Skeletal muscle cell (primary cell): ENCODE measurements at regions not wholly inside any gene's neighbourhood (a gene's known extent, or its start where the extent isn't known, plus 50 kb on each side); places are given as distances from the start of the nearest gene placed in this dataset.
"Not testable (repeated sequence)": the region's sequence is repeated elsewhere in the genome, so short reads cannot be mapped to it uniquely, and the experiment has no call there.

Experiments
- DNase-seq: peaks from one replicate; pipeline ENCODE4 v3.0.0-alpha.2; 2010; ENCODE audit warnings: low read depth
- H3K4me3 ChIP-seq: 2 replicates; pipeline ENCODE4 v1.5.1; 2011; ENCODE audit warnings: low read depth, mild to moderate bottlenecking, control low read depth, low read length, moderate library complexity

DNA sequence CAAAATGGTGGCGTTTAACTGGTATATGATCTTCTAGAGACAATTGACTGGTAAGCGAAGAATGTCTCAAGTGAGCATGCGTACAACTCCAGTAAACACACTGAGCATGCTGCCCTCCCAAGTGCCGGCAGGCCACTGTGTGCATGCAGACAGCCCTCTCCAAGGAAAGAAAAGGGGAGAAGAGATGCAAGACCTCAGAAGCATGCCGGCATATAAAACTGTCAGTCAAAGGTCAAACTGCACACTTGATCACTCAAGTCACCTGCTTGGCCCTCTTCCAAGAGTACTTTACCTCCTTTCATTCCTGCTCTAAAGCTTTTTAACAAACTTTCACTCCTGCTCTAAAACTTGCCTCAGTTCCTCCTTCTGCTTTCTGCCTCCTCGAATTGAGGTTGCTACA, 910.2 kb downstream of the TAF11L14 start:
- DNase-seq, result no peak
- no peak overlapping the region for H3K4me3 ChIP-seq

DNA sequence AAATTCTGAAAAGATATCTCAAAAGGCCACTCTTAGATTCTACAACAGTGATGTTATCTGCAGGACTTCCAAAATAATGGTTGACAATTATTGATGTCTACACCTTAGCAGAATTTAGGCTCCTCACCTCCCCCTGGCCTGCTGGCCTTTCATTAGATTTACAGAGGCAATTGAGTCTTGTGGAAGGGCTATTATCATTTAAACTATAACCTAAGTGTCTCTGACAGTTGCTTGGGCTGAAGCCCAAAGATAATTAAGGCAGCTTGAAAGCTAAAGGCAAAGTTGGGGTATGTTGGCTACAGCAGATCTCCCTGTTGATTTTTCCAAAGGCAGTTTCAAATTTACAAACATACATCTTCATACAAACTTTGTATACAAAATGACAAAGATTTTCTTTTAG, 912.3 kb downstream of the TAF11L14 start:
- H3K4me3 ChIP-seq, result no peak overlapping the region
- no peak for DNase-seq

GRCh38 chr5:18551716-18552115, 917.5 kb downstream of the TAF11L14 start:
- H3K4me3 ChIP-seq, result no peak overlapping the region
- DNase-seq, result no peak

GRCh38 chr5:18553269-18553668, 919.0 kb downstream of the TAF11L14 start:
- no peak overlapping the region for H3K4me3 ChIP-seq
- peak; percentile 74 for DNase-seq

GRCh38 chr5:18560602-18561001, 926.3 kb downstream of the TAF11L14 start:
- H3K4me3 ChIP-seq, result no peak overlapping the region
- DNase-seq, result no peak

GRCh38 chr5:18563853-18564252, 929.6 kb downstream of the TAF11L14 start:
- no peak overlapping the region for H3K4me3 ChIP-seq
- no peak for DNase-seq

DNA sequence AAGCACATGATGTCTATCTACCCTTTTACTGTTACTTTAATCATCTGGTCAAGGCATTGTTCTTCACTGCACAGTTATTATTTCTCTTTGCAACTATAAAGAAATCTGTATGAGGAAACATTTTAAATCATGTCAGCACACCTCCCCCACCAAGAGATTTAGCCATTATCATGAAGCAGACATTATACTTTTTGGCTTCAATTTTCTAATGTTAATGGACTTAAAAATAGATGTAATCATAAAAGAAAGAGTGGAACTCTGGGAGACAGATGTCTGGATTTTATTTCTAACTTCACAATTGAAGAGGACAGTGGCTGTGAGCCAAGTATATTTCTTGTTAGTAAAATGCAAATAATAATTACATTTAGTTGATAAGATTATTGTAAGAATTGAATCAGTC, 932.4 kb downstream of the TAF11L14 start:
- no peak overlapping the region for H3K4me3 ChIP-seq
- DNase-seq, result no peak

- no peak overlapping the region for H3K4me3 ChIP-seq
- no peak for DNase-seq
Measured at GRCh38 chr5:18576586-18576985, 942.3 kb downstream of the TAF11L14 start.

- no peak for DNase-seq
- no peak overlapping the region for H3K4me3 ChIP-seq
Measured at GRCh38 chr5:18601185-18601584, 966.9 kb downstream of the TAF11L14 start.

GRCh38 chr5:18602402-18602801, 968.1 kb downstream of the TAF11L14 start:
- no peak overlapping the region for H3K4me3 ChIP-seq
- DNase-seq, result no peak

DNA sequence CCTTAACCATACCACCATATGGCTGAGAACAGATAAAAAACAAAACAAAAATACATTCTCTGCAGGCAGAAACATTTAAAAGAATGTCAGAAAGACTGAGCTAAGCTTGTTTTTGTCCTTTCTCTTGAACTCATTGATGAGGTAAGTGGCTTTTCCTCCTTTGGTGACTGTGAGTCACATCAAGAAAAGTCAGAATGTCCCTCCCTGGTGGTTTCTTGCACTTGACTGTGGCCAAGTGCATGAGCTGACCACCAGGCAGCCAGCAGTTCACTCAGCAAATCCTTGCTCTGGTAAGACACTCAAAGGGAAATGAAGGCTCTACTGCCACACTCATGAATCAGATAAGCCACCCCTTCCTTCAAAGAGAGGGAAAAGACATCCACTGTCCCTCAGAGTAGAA, 970.9 kb downstream of the TAF11L14 start:
- no peak for DNase-seq
- no peak overlapping the region for H3K4me3 ChIP-seq

DNA sequence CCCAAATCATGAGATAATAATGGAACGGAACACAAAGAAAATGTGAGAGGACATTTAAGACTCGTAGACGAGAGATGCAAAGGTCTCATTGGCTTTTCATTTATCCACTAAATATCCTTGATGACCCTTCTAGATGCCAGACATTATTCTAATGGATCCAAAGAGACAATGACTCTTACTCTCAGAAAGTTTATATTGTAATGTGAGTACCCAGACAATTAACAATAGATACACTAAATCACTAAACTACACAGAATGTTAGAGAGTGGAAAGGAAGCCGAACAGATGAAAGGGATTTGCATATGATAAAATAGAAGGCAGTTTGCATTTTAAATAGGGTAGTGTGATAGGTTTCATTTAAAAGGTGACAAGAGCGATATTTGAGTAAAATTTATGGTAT, 973.3 kb downstream of the TAF11L14 start:
- no peak overlapping the region for H3K4me3 ChIP-seq
- no peak for DNase-seq

GRCh38 chr5:18617191-18617590, 982.9 kb downstream of the TAF11L14 start:
- not testable (repeated sequence) for H3K4me3 ChIP-seq, DNase-seq

GRCh38 chr5:18630458-18631045, 996.3 kb downstream of the TAF11L14 start:
- no peak for DNase-seq
- no peak overlapping the region for H3K4me3 ChIP-seq

- no peak for DNase-seq
- H3K4me3 ChIP-seq, result no peak overlapping the region
Measured at GRCh38 chr5:18652404-18653215, 1018.4 kb downstream of the TAF11L14 start.

DNA sequence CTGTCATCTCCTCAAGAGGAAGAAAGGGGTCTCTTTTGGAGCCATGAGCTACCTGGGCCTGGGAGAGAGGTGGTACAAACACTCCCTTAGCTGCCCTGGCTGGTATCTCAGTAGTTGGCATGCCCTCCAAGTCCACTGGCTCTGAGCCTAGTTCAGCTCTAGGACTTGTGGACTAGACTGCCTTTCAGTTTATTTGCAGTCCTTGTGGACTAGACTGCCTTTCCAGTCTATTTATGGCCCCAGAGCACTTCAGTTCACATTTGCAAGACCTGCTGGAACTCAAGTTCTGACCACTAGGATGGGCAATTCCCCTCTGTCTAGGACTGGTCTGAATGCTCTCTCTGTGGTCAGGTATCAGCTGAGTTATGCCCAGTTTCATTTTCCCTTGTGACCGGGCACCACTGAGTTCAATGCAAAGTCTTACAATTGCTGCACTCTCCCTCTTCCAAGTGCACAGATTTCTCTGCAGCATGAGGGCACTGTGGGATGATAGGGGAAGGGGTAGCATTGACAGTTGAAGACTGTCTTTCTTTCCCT, 1019.0 kb downstream of the TAF11L14 start:
- no peak overlapping the region for H3K4me3 ChIP-seq
- no peak for DNase-seq

DNA sequence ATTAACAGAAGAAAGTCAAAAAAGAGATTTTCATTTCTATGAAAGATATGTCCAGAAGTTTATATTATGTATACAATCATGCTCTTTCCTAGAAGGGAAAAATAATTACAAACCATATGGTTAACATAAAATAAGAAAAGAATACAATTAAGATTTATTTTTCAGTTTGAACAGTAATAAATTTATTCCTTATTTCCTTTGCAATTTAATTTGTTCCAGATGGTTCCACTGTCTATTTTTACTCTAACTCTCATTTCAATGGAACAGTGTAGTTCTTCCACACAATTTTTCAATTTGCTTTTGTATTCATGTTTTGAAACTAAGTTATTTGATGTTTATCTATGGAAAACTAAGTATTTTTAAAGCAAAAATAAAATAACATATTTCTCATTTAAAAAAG, 1026.3 kb downstream of the TAF11L14 start:
- no peak overlapping the region for H3K4me3 ChIP-seq
- no peak for DNase-seq

- no peak overlapping the region for H3K4me3 ChIP-seq
- no peak for DNase-seq
Measured at GRCh38 chr5:18662231-18662630, 1028.0 kb downstream of the TAF11L14 start.

DNA sequence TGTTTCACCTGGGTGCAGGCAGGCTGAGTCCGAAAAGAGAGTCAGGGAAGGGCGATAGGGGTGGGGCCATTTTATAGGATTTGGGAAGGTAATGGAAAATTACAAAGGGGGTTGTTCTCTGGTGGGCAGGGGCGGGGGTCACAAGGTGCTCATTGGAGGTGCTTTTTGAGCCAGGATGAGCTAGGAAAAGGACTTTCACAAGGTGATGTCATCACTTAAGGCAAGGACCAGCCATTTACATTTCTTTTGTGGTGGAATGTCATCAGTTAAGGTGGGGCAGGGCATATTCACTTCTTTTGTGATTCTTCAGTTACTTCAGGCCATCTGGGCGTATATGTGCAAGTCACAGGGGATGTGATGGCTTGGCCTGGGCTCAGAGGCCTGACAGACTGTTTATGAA, 1040.0 kb downstream of the TAF11L14 start:
- not testable (repeated sequence) for DNase-seq

DNA sequence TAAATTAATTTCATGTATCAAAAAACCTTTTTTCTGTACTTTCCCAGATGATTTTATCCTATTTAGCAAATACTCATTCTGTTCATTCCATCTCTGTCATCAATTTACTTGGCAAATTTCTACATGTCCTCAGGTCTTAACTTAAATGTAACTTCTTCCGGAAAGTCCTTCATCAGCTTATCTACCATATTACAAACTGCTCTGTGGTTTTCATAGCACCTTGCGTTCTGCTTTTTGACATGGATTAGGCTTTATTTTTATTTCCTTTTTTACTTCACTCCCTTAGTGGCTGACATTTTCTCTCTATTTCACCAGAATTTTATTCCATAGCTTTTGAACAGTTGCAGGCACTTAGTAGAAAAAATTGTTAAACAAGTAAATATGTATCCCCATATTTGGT, 1040.8 kb downstream of the TAF11L14 start:
- no peak for DNase-seq
- no peak overlapping the region for H3K4me3 ChIP-seq

More for the DNA sequence above, 1040.0 kb downstream of the TAF11L14 start:
- not testable (repeated sequence) for H3K4me3 ChIP-seq

GRCh38 chr5:18686253-18686652, 1052.0 kb downstream of the TAF11L14 start:
- DNase-seq, result no peak

More at GRCh38 chr5:18686253-18686652, 1052.0 kb downstream of the TAF11L14 start:
- H3K4me3 ChIP-seq, result no peak overlapping the region
